Endodermal cell (in vitro differentiated cells): ENCODE measurements at regions not wholly inside any gene's neighbourhood (a gene's known extent, or its start where the extent isn't known, plus 50 kb on each side); places are given as distances from the start of the nearest gene placed in this dataset.

ENCODE experiments used
- DNase-seq: peaks from one replicate; pipeline ENCODE4 v3.0.0-alpha.2; 2017
- H3K27ac ChIP-seq: 2 replicates; pipeline ENCODE4 v1.5.1; 2013; ENCODE audit warnings: mild to moderate bottlenecking, low read depth, low read length, moderate library complexity
- H3K27me3 ChIP-seq: 2 replicates; pipeline ENCODE4 v1.6.1; 2013; ENCODE audit warnings: mild to moderate bottlenecking, low read length, moderate library complexity; ENCODE audit not compliant: insufficient read depth, control insufficient read depth, poor library complexity, severe bottlenecking
- H3K36me3 ChIP-seq: 2 replicates; pipeline ENCODE4 v1.7.0; 2013; ENCODE audit warnings: mild to moderate bottlenecking, low read length, moderate library complexity; ENCODE audit not compliant: control insufficient read depth, insufficient read depth
- H3K4me1 ChIP-seq: one replicate; pipeline ENCODE4 v1.7.0; 2013; ENCODE audit warnings: low read length; ENCODE audit not compliant: control insufficient read depth, insufficient read depth
- H3K4me3 ChIP-seq: 2 replicates; pipeline ENCODE4 v1.5.1; 2013; ENCODE audit warnings: mild to moderate bottlenecking, low read length, moderate library complexity
- H3K9ac ChIP-seq: 2 replicates; pipeline ENCODE4 v1.6.1; 2013; ENCODE audit warnings: mild to moderate bottlenecking, low read length, moderate library complexity; ENCODE audit not compliant: poor library complexity, severe bottlenecking; ENCODE audit errors: extremely low read depth
- H3K9me3 ChIP-seq: 2 replicates; pipeline ENCODE4 v1.6.1; 2013; ENCODE audit warnings: mild to moderate bottlenecking, low read length, moderate library complexity; ENCODE audit not compliant: control insufficient read depth
- H3K27ac Mint-ChIP-seq: 2 replicates; pipeline ENCODE4 v1.8.0; 2020; ENCODE audit warnings: mixed read lengths
- H3K27me3 Mint-ChIP-seq: 2 replicates; pipeline ENCODE4 v1.8.0; 2021; ENCODE audit warnings: mild to moderate bottlenecking, mixed read lengths; ENCODE audit not compliant: insufficient read depth
- H3K36me3 Mint-ChIP-seq: 2 replicates; pipeline ENCODE4 v1.8.0; 2020; ENCODE audit warnings: low read depth, mixed read lengths
- H3K4me1 Mint-ChIP-seq: 2 replicates; pipeline ENCODE4 v1.8.0; 2020; ENCODE audit warnings: mixed read lengths
- H3K4me3 Mint-ChIP-seq: 2 replicates; pipeline ENCODE4 v1.8.0; 2020; ENCODE audit warnings: mild to moderate bottlenecking, moderate library complexity, mixed read lengths
- H3K9me3 Mint-ChIP-seq: 2 replicates; pipeline ENCODE4 v1.8.0; 2020; ENCODE audit warnings: mild to moderate bottlenecking, mixed read lengths
- CTCF ChIP-seq: fragments of 200-600 bp; sonication (generic); conservative IDR thresholded peaks from 2 replicates; pipeline ENCODE4 v1.5.0; 2021; ENCODE audit warnings: antibody characterized with exemption, mild to moderate bottlenecking
- WGBS, 2 experiments: methylation state at CpG; one replicate each; pipeline versions ENCODE4 v1.1.5 to v1.1.7; 2013; ENCODE audit warnings: missing lambda C conversion rate in 2 of 2, mixed read lengths in 1 of 2; ENCODE audit not compliant: insufficient coverage in 1 of 2, insufficient read length in 1 of 2; 5-methylcytosine and 5-hydroxymethylcytosine counted together

- H3K4me1 ChIP-seq: no peaks in the 10 kb centered on the region
- H3K27ac Mint-ChIP-seq: no peak overlapping the region
- WGBS, 2 experiments: 96% methylated on average over 4 of the region's 4 CpGs; no CpG with 5 or more reads in 1 of the 2 experiments
- H3K27me3 ChIP-seq: no peaks in the 10 kb centered on the region
- DNase-seq: no peak
- H3K9me3 ChIP-seq: no peaks in the 10 kb centered on the region
- H3K4me1 Mint-ChIP-seq: peaks cover 5% of the 10 kb centered on the region
- no peaks in the 10 kb centered on the region for H3K36me3 Mint-ChIP-seq
- no peak overlapping the region for H3K27ac ChIP-seq
- H3K4me3 ChIP-seq: no peak overlapping the region
- H3K27me3 Mint-ChIP-seq: no peaks in the 10 kb centered on the region
- no peak overlapping the region for H3K4me3 Mint-ChIP-seq
- H3K9ac ChIP-seq: no peak overlapping the region
- no peaks in the 10 kb centered on the region for H3K9me3 Mint-ChIP-seq
- H3K36me3 ChIP-seq: no peaks in the 10 kb centered on the region
- TF ChIP-seq CTCF: no peak
Measured at GRCh38 chr1:121443001-121443540, 258.3 kb downstream of the SRGAP2C start.

- no peak overlapping the region for H3K4me3 ChIP-seq
- no peak for DNase-seq
- Mint-ChIP-seq H3K27ac (no peak overlapping the region), H3K9me3 (no peaks in the 10 kb centered on the region), H3K4me1 (peaks cover 7% of the 10 kb centered on the region), H3K36me3 (no peaks in the 10 kb centered on the region), H3K4me3 (no peak overlapping the region), H3K27me3 (no peaks in the 10 kb centered on the region)
- TF ChIP-seq CTCF: no peak
- no peaks in the 10 kb centered on the region for H3K27me3 ChIP-seq
- H3K9ac ChIP-seq: no peak overlapping the region
- H3K4me1 ChIP-seq: no peaks in the 10 kb centered on the region
- H3K27ac ChIP-seq: no peak overlapping the region
- no peaks in the 10 kb centered on the region for H3K36me3 ChIP-seq
- no peaks in the 10 kb centered on the region for H3K9me3 ChIP-seq
Measured at GRCh38 chr1:121444096-121444495, 259.3 kb downstream of the SRGAP2C start.

GRCh38 chr1:121445679-121446078, 260.9 kb downstream of the SRGAP2C start:
- Mint-ChIP-seq H3K27ac (no peak overlapping the region), H3K4me1 (peaks cover 7% of the 10 kb centered on the region), H3K9me3 (no peaks in the 10 kb centered on the region), H3K36me3 (no peaks in the 10 kb centered on the region), H3K4me3 (no peak overlapping the region), H3K27me3 (no peaks in the 10 kb centered on the region)
- H3K27me3 ChIP-seq: no peaks in the 10 kb centered on the region
- no peak overlapping the region for H3K9ac ChIP-seq
- DNase-seq: no peak
- no peak overlapping the region for H3K4me3 ChIP-seq
- no peak overlapping the region for H3K27ac ChIP-seq
- no peaks in the 10 kb centered on the region for H3K4me1 ChIP-seq
- H3K9me3 ChIP-seq: no peaks in the 10 kb centered on the region
- TF ChIP-seq CTCF: no peak
- no peaks in the 10 kb centered on the region for H3K36me3 ChIP-seq
